Neural progenitor cell (in vitro differentiated cells): ENCODE measurements at regions not wholly inside any gene's neighbourhood (a gene's known extent, or its start where the extent isn't known, plus 50 kb on each side); places are given as distances from the start of the nearest gene placed in this dataset.

Experiments used
- CTCF ChIP-seq: fragments of 200-600 bp; sonication (generic); IDR thresholded peaks from 2 replicates; pipeline ENCODE4 v1.5.1; 2017; ENCODE audit warnings: antibody characterized with exemption, mild to moderate bottlenecking
- EZH2 ChIP-seq: fragments of 200-600 bp; sonication (generic); IDR thresholded peaks from 2 replicates; pipeline ENCODE4 v1.6.1; 2017; ENCODE audit warnings: antibody characterized with exemption, mild to moderate bottlenecking, moderate library complexity
- EZH2phosphoT487 ChIP-seq: fragments of 200-600 bp; sonication (generic); IDR thresholded peaks from 2 replicates; pipeline ENCODE4 v1.6.1; 2017; ENCODE audit warnings: antibody characterized with exemption

- TF ChIP-seq CTCF (no peak), EZH2phosphoT487 (no peak), EZH2 (no peak)
Measured at GRCh38 chr16:17829811-17830210, 359.1 kb upstream of the XYLT1 start.
